Activated naive CD8-positive, alpha-beta T cell treated with anti-CD3 and anti-CD28 coated beads, Interleukin-2, amount 50 U/mL, for 24 hours (primary cell): ENCODE measurements at regions not wholly inside any gene's neighbourhood (a gene's known extent, or its start where the extent isn't known, plus 50 kb on each side); places are given as distances from the start of the nearest gene placed in this dataset.

Experiments used
- ATAC-seq: fragments of 150-1000 bp; cut with Tn5 transposase; one replicate; pipeline ENCODE4 v1.10.0; 2021
- DNase-seq: peaks from one replicate; pipeline ENCODE4 v3.0.0; 2021
- H3K27ac Mint-ChIP-seq: one replicate; pipeline ENCODE4 v1.8.0; 2021; ENCODE audit warnings: mild to moderate bottlenecking, mixed read lengths
- H3K27me3 Mint-ChIP-seq: one replicate; pipeline ENCODE4 v1.8.0; 2021; ENCODE audit warnings: mixed read lengths
- H3K36me3 Mint-ChIP-seq: one replicate; pipeline ENCODE4 v1.8.0; 2021; ENCODE audit warnings: low read depth, mixed read lengths
- H3K4me1 Mint-ChIP-seq: one replicate; pipeline ENCODE4 v1.8.0; 2021; ENCODE audit warnings: mixed read lengths
- H3K4me3 Mint-ChIP-seq: one replicate; pipeline ENCODE4 v1.8.0; 2021; ENCODE audit warnings: mild to moderate bottlenecking, moderate library complexity, mixed read lengths
- H3K9me3 Mint-ChIP-seq: one replicate; pipeline ENCODE4 v1.8.0; 2021; ENCODE audit warnings: mixed read lengths

- no peak for ATAC-seq
- no peak overlapping the region for H3K27ac Mint-ChIP-seq
- H3K4me1 Mint-ChIP-seq: no peaks in the 10 kb centered on the region
- no peak for DNase-seq
- H3K4me3 Mint-ChIP-seq: no peak overlapping the region
- peaks cover 38% of the 10 kb centered on the region for H3K9me3 Mint-ChIP-seq
- H3K27me3 Mint-ChIP-seq: no peaks in the 10 kb centered on the region
- no peaks in the 10 kb centered on the region for H3K36me3 Mint-ChIP-seq
Observed at GRCh38 chr9:118630079-118630478, 739.2 kb downstream of the BRINP1 start.

- no peaks in the 10 kb centered on the region for H3K27me3 Mint-ChIP-seq
- H3K36me3 Mint-ChIP-seq: no peaks in the 10 kb centered on the region
- no peak for ATAC-seq
- no peak overlapping the region for H3K4me3 Mint-ChIP-seq
- no peak overlapping the region for H3K27ac Mint-ChIP-seq
- peaks cover 47% of the 10 kb centered on the region for H3K9me3 Mint-ChIP-seq
- no peaks in the 10 kb centered on the region for H3K4me1 Mint-ChIP-seq
- DNase-seq: no peak
Observed at GRCh38 chr9:118630931-118631595, 738.2 kb downstream of the BRINP1 start.

- Mint-ChIP-seq H3K4me1 (no peaks in the 10 kb centered on the region), H3K4me3 (no peak overlapping the region), H3K27ac (no peak overlapping the region), H3K9me3 (peaks cover 47% of the 10 kb centered on the region), H3K36me3 (no peaks in the 10 kb centered on the region), H3K27me3 (no peaks in the 10 kb centered on the region)
- no peak for ATAC-seq
- DNase-seq: no peak
Observed at GRCh38 chr9:118631956-118632355, 737.3 kb downstream of the BRINP1 start.

DNA sequence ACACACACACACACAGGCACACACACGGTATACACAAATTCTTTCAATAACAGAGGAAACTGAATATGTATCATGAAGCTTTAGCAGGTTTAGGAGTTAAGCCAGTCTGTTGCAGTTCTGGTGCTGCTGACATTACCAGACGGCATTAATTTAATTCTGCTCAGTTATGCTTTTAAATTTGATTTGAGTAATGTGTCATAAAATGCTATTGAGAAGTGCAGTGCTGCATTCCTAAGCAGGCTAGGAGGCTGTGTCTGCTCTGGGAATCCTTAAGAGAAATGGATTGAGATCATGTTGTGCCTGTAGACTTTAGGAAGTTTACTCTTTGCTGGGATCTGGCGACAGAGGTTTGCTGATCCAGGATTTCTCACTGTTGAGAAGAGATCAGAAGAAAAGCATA is 733.8 kb downstream of the BRINP1 start:
- no peaks in the 10 kb centered on the region for H3K36me3 Mint-ChIP-seq
- no peak overlapping the region for H3K27ac Mint-ChIP-seq
- no peak for ATAC-seq
- DNase-seq: no peak
- no peak overlapping the region for H3K4me3 Mint-ChIP-seq
- H3K27me3 Mint-ChIP-seq: no peaks in the 10 kb centered on the region
- no peaks in the 10 kb centered on the region for H3K4me1 Mint-ChIP-seq
- peaks cover 59% of the 10 kb centered on the region for H3K9me3 Mint-ChIP-seq

- H3K9me3 Mint-ChIP-seq: peaks cover 43% of the 10 kb centered on the region
- DNase-seq: no peak
Observed at GRCh38 chr9:118637681-118638080, 731.6 kb downstream of the BRINP1 start.

GRCh38 chr9:118640836-118641560 is 728.2 kb downstream of the BRINP1 start:
- Mint-ChIP-seq H3K4me1 (no peaks in the 10 kb centered on the region), H3K9me3 (peaks cover 23% of the 10 kb centered on the region), H3K36me3 (no peaks in the 10 kb centered on the region), H3K4me3 (no peak overlapping the region), H3K27ac (no peak overlapping the region), H3K27me3 (no peaks in the 10 kb centered on the region)
- no peak for DNase-seq
- no peak for ATAC-seq

More at GRCh38 chr9:118637681-118638080, 731.6 kb downstream of the BRINP1 start:
- Mint-ChIP-seq H3K4me3 (no peak overlapping the region), H3K36me3 (no peaks in the 10 kb centered on the region), H3K27me3 (no peaks in the 10 kb centered on the region), H3K27ac (no peak overlapping the region), H3K4me1 (no peaks in the 10 kb centered on the region)
- ATAC-seq: no peak

DNA sequence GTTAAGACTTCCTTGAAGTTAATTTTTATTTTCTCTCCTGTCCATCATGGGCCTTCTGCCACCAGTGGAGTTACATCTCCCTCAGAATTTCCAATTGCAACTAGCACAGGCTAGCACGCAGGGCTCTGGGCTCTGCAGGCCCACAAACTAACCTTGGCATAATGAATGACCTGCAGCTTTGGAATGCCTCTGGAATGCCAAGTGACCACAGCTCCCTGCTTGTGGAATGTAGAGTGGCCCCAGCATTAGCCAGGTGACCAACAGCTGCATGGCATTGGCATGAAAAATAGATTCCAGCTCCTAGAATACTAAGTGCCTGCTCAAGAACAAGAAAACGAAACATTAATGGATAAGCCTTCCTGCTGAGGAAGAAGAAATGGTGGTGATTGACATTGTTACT is 726.1 kb downstream of the BRINP1 start:
- no peak overlapping the region for H3K4me3 Mint-ChIP-seq
- no peak overlapping the region for H3K27ac Mint-ChIP-seq
- DNase-seq (no peak), ATAC-seq (no peak)
- no peaks in the 10 kb centered on the region for H3K27me3 Mint-ChIP-seq
- H3K9me3 Mint-ChIP-seq: peaks cover 30% of the 10 kb centered on the region
- no peaks in the 10 kb centered on the region for H3K4me1 Mint-ChIP-seq
- H3K36me3 Mint-ChIP-seq: no peaks in the 10 kb centered on the region

- Mint-ChIP-seq H3K36me3 (no peaks in the 10 kb centered on the region), H3K27ac (no peak overlapping the region), H3K27me3 (no peaks in the 10 kb centered on the region), H3K4me3 (no peak overlapping the region), H3K9me3 (peaks cover 24% of the 10 kb centered on the region), H3K4me1 (no peaks in the 10 kb centered on the region)
- no peak for ATAC-seq
- DNase-seq: no peak
Observed at GRCh38 chr9:118644066-118644465, 725.2 kb downstream of the BRINP1 start.

DNA sequence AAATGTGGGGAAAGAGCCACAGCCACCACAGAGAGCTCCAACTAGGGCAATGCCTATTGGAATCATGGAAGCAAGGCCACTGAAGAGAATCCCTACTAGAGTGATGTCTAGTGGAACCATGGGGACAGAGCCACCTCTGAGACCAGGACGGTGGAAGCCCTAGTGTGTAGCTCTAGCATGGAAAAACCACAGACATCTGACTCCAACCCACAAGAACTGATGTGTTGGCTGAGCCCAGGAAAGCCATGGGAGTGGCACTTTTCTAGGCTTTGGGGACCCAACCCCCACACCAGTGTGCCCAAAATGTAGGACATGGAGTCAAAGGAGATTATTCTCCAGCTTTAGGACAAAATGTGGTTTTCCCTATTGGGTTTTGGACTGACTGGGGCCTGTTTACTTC is 721.9 kb downstream of the BRINP1 start:
- Mint-ChIP-seq H3K4me3 (no peak overlapping the region), H3K27me3 (no peaks in the 10 kb centered on the region), H3K9me3 (peaks cover 24% of the 10 kb centered on the region), H3K27ac (no peak overlapping the region), H3K4me1 (no peaks in the 10 kb centered on the region), H3K36me3 (no peaks in the 10 kb centered on the region)
- no peak for ATAC-seq
- DNase-seq: no peak

GRCh38 chr9:118650417-118650816 is 718.8 kb downstream of the BRINP1 start:
- H3K9me3 Mint-ChIP-seq: peaks cover 20% of the 10 kb centered on the region
- H3K36me3 Mint-ChIP-seq: no peaks in the 10 kb centered on the region
- DNase-seq (no peak), ATAC-seq (no peak)
- H3K4me1 Mint-ChIP-seq: no peaks in the 10 kb centered on the region
- H3K27ac Mint-ChIP-seq: no peak overlapping the region
- no peaks in the 10 kb centered on the region for H3K27me3 Mint-ChIP-seq
- no peak overlapping the region for H3K4me3 Mint-ChIP-seq

GRCh38 chr9:118651511-118651910 is 717.7 kb downstream of the BRINP1 start:
- H3K36me3 Mint-ChIP-seq: no peaks in the 10 kb centered on the region

DNA sequence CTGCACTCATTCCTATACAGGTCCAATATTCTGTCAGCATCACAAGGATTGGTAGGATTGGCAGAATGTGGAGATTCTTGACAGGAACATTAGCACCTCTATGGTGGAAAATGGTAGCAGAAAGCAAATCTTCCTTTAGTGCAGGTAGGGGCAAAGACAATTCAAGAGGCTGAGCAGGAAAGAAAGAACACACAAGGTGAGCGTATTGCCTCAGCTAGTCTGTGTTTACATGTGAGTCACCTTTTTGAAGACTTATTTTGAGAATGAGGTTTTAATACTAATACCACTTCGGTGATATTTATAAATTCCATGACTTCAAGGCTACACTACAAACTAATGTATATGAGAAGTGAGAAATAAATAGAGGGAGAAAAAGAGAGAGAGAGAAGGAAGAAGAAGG is 717.0 kb downstream of the BRINP1 start:
- Mint-ChIP-seq H3K27me3 (no peaks in the 10 kb centered on the region), H3K9me3 (peaks cover 14% of the 10 kb centered on the region), H3K27ac (no peak overlapping the region), H3K4me3 (no peak overlapping the region), H3K36me3 (no peaks in the 10 kb centered on the region), H3K4me1 (no peaks in the 10 kb centered on the region)
- ATAC-seq (no peak), DNase-seq (no peak)

More at GRCh38 chr9:118651511-118651910, 717.7 kb downstream of the BRINP1 start:
- peaks cover 17% of the 10 kb centered on the region for H3K9me3 Mint-ChIP-seq
- H3K27ac Mint-ChIP-seq: no peak overlapping the region
- H3K4me3 Mint-ChIP-seq: no peak overlapping the region
- ATAC-seq (no peak), DNase-seq (no peak)
- H3K4me1 Mint-ChIP-seq: no peaks in the 10 kb centered on the region
- H3K27me3 Mint-ChIP-seq: no peaks in the 10 kb centered on the region

- H3K9me3 Mint-ChIP-seq: peaks cover 14% of the 10 kb centered on the region
- no peaks in the 10 kb centered on the region for H3K4me1 Mint-ChIP-seq
- H3K36me3 Mint-ChIP-seq: no peaks in the 10 kb centered on the region
- no peak for DNase-seq
- H3K4me3 Mint-ChIP-seq: no peak overlapping the region
- H3K27me3 Mint-ChIP-seq: no peaks in the 10 kb centered on the region
- ATAC-seq: no peak
- H3K27ac Mint-ChIP-seq: no peak overlapping the region
Observed at GRCh38 chr9:118652912-118653311, 716.3 kb downstream of the BRINP1 start.

DNA sequence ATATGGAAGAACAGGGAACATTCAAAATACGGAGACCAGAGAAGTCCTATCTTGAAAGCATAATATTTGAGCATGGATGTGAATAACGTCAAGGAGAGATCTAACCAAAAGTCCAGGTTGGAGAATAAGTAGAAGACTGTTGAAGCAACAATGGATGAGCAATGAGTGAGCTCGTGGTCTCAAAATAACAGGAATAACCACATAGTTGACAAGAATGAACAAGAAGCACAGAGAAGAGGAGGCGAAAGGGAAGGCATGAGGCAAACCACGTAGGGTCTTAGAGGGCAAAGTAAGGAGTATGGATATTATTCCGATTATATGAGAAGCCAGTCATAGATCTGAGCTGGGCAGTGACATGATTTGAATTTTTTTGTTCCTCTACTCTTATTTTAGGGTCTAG is 710.2 kb downstream of the BRINP1 start:
- DNase-seq (no peak), ATAC-seq (no peak)
- no peak overlapping the region for H3K4me3 Mint-ChIP-seq
- no peaks in the 10 kb centered on the region for H3K36me3 Mint-ChIP-seq
- no peak overlapping the region for H3K27ac Mint-ChIP-seq
- H3K4me1 Mint-ChIP-seq: no peaks in the 10 kb centered on the region
- peaks cover 11% of the 10 kb centered on the region for H3K9me3 Mint-ChIP-seq
- H3K27me3 Mint-ChIP-seq: no peaks in the 10 kb centered on the region

DNA sequence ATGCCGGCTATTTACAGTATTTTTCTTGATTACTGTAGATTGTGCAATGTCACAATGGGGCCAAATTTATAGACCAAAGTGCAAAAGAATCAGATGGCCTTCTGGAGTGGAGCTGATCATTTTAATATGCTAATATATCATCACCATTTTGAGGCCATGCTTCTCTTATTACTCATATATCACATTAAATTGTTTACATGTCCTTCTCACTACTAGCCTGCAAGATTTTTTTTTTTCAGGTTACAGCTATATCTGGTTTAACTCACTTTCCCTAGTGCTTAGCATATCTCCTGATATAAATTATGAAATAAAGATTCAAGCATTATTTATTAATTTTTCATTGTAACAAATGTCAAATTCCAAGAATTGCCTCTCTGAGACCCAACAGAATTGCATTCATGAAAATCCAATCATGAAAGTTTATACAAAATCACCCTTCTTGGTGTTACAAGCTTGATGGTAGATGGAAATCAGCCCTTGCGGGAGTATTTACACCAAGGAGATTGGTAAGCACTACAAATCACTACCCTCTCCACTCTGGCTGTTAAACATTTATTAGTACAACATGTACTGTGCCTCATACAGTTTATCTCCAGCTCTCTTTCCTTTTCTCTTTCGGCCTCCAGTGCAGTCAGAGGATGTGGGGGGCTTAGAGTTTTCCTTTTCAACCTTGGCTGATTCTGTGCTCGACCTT is 703.9 kb downstream of the BRINP1 start:
- H3K9me3 Mint-ChIP-seq: peaks cover 15% of the 10 kb centered on the region

More for the DNA sequence above, 703.9 kb downstream of the BRINP1 start:
- H3K36me3 Mint-ChIP-seq: no peaks in the 10 kb centered on the region
- no peaks in the 10 kb centered on the region for H3K27me3 Mint-ChIP-seq
- no peaks in the 10 kb centered on the region for H3K4me1 Mint-ChIP-seq
- ATAC-seq (no peak), DNase-seq (no peak)
- no peak overlapping the region for H3K27ac Mint-ChIP-seq
- no peak overlapping the region for H3K4me3 Mint-ChIP-seq
